ENCODE measurements at regions not wholly inside any gene's neighbourhood (a gene's known extent, or its start where the extent isn't known, plus 50 kb on each side); places are given as distances from the start of the nearest gene placed in this dataset.

DNA sequence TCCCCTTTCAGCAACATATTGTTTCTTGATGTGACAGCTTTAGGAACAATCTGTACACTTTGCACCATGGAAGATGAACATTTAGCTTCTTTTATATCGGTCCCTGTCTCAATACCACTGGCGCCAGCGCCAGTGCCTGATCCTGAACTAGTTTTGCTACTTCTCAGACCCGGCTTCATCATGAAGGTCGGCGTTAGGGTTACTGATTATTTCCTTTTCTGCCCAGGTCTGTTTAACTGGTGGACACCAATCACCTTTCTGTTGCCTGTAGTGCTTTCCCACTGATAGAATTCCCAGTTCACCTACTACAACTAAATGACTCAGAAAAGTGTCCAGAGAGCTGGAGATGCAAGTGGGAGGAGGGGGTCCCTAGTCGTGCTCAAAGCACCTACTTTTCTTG is 99.5 kb downstream of the MYCN start:
- TF ChIP-seq POLR2AphosphoS5 (IDR thresholded peaks at IDR 0.05), result no peak
- TF ChIP-seq, protein P1, sequence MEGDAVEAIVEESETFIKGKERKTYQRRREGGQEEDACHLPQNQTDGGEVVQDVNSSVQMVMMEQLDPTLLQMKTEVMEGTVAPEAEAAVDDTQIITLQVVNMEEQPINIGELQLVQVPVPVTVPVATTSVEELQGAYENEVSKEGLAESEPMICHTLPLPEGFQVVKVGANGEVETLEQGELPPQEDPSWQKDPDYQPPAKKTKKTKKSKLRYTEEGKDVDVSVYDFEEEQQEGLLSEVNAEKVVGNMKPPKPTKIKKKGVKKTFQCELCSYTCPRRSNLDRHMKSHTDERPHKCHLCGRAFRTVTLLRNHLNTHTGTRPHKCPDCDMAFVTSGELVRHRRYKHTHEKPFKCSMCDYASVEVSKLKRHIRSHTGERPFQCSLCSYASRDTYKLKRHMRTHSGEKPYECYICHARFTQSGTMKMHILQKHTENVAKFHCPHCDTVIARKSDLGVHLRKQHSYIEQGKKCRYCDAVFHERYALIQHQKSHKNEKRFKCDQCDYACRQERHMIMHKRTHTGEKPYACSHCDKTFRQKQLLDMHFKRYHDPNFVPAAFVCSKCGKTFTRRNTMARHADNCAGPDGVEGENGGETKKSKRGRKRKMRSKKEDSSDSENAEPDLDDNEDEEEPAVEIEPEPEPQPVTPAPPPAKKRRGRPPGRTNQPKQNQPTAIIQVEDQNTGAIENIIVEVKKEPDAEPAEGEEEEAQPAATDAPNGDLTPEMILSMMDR (IDR thresholded peaks at IDR 0.05), result no peak
